GM20431 (cell line): ENCODE measurements at regions not wholly inside any gene's neighbourhood (a gene's known extent, or its start where the extent isn't known, plus 50 kb on each side); places are given as distances from the start of the nearest gene placed in this dataset.

Experiments used
- in situ Hi-C: fragments of 300-500 bp; cut with MseI, MboI; formaldehyde crosslinking; loops from one replicate; pipeline ENCODE4 v1.15.0; 2020; ENCODE audit warnings: low sequenced_read_pairs; ENCODE audit not compliant: unreplicated experiment

GRCh38 chr11:37747121-37747520, 1149.1 kb upstream of the RAG2 start:
- in situ Hi-C loops: no loop called here

DNA sequence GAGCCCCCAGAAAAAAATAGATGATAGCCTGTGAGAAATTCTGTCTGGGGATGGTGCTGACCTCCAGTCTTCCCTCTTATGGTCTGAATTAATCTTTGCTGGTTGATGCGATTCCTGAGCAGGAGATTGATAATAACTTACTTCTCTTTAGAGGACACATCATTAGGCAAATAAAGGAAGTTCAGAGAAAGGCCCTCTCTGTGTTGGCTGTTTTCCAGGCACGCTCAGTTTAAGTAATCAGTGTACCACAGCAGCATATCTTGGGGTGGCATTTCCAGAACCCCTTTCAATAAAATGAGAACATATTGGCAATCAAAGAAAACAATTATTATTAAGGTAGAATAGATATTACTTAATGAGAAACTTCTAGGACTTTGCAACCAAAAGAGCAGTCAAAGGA, 1129.3 kb upstream of the RAG2 start:
- in situ Hi-C loops: no loop called here

DNA sequence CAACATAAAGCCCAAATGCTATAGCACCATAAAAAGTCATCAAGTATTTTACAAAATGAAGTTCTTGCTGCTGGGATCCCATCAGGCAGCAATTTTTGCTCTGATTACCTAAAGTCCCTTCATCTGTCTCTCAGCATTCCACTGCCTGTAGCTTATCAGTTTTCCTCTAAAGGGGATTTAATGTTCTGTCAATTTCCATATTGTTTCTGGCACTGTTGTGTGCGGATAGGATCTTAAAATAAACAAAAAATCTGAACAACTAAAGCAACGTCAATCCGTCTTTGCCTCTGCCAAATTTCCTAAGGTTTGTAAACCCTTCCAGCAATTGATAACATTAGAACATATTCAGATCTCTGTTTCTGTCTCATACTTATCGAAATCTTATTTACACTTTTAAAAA, 1126.3 kb upstream of the RAG2 start:
- in situ Hi-C loops: no loop called here

DNA sequence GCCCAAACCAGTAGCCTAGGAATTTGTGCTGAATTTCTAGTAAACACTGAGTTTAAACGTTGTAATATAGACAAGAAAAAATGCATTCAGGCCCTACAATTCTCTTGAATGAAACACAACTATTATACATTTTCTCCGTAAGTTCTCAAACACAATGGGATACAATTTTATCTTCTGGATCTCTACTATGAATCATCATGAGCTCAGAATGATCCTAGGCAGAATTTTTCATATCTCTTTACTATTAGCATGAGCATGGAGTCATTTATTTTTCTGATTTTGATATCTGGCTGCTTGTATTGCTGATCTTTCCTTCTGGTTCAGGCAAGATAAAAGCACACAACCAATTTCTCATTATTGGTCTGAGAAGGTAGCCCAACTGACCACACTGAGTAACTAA, 1123.4 kb upstream of the RAG2 start:
- in situ Hi-C loops: no loop called here

DNA sequence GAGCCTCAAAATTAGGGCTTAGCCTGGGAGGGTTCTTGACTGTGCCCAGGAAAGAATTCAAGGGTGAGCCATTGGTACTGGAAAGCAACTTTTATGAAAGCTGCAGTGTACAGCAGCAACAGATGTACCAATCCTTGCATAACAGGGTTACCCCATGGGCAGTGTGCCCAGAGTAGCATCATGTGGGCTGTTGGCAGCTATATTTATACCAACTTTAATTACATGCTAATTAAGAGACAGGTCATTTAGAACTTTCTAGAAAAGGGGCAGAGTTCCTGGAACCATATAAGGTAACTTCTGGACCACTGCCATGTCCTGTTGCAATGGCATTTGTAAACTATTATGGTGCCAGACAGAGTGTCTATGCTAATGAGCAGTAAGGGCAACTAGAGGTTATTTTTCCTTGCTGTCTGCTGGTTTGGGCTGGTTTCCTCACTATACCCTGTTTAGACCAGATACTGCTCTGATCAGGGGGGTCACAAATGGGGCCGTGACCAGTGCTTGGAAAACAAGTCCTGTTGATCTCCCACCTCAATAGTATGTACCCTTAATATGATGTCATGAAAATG, 1120.5 kb upstream of the RAG2 start:
- in situ Hi-C loops: no loop called here

DNA sequence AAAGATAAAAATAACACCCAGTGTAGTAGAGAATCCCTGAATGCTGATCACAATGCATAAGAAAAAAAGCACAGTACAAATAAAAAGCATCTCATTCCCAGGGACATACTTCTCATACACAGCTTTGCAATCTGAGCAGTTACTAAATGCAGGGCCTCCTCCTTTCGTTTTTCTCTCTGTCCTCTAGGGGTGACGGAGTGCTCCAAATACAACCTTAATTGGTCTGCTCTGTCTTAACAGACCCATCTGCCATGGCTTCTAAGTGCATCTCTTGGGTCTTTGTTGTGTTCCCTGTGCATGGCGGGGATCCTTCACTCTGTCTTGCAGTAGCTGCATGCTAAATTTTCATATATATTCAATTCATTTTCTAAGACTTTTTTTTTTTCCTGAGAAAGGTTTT, 1114.2 kb upstream of the RAG2 start:
- in situ Hi-C loops: no loop called here

DNA sequence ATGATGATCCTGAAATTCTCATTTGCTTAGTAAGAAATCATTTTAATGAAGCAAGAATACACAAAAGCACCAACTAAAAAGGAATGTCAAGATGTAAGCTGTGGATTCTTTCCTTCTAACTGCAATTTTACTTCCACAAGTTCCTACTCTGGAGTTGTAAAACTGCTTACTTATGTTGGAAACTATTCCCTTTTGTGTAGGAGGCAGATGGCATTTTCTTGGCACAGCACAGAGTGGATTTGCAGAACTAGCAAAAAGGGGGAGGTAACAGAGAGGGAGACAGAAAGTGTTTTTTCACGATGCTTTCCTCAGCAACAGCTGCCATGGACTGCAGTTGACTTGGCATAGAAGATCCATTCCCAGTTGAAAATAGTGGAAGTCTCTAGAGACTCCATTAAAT, 1112.0 kb upstream of the RAG2 start:
- in situ Hi-C loops: no loop called here

DNA sequence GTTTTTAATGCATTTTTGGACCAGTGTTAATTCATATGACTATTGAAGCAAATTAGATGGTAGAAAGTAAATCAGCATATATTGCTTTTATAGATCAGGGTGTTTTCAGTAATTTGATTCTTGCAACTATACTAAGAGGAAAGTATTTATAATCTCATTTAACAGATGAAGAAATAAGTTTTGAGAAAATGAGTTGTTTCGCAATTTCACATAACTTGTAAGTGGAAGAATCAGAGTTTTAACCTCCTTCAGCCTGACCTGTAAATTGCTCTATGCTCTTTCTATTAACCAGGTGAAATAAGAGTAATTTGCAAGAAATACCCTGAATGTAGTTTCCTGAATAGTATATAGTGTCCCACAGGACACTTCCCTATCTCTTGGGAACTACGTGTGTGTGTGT, 1106.8 kb upstream of the RAG2 start:
- in situ Hi-C loops: no loop called here

- in situ Hi-C loops: no loop called here
These were observed 1101.6 kb upstream of the RAG2 start for GRCh38 chr11:37699644-37700043.

DNA sequence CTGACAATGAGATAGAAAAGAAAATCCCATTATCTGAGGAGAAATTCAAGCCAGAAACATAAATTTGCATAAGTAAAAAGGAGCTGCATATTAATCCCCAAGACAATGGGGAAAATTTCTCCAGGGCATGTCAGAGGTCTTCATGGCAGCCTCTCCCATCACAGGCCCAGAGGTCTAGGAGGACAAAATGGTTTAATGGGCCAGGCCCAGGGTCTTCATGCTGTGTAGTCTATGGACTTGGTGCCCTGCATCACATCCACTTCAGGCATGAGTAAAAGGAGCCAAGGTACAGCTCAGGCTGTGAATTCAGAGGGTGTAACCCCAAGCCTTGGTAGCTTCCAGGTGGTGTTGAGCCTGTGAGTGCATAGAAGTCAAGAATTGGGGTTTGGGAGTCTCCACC, 1097.2 kb upstream of the RAG2 start:
- in situ Hi-C loops: no loop called here

DNA sequence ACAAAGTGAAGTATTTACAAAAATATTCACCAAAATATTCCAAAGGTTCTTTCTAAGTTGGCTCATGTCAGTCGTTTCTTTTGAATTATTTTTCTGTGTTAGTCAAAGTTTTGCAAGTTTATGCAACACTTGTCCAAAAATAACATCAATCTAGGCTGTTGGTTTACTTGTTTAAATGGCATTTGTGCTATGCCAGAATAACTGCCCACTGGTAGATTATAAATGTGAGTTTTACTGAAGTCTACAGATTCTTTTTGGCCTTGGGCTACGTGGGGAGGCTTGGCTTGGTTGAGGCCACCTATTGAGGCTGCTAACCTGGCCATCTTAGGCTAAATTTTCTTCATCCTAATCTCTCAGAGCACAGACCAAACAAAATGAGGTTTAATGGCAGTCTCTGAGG, 1091.9 kb upstream of the RAG2 start:
- in situ Hi-C loops: no loop called here

- in situ Hi-C loops: no loop called here
These were observed 1090.4 kb upstream of the RAG2 start for GRCh38 chr11:37688456-37688855.

- in situ Hi-C loops: no loop called here
These were observed 1089.1 kb upstream of the RAG2 start for GRCh38 chr11:37687130-37687529.

DNA sequence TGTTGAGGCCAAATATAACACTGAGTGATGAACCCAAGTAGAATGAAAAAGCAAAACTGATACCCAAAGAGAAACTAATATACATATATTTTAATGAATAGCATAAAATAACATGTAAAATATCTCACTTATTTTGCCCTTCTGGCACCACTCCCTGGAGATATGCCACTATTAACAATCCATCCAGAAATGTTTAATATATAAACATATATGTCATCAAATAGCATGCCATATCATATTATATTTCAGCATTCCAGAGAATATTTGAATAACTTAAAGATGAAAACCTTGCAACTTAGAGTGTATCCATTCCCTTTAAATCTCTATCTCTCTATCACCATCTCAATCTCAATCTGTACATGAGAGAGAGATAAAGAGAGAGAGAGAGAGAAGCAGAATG, 1073.3 kb upstream of the RAG2 start:
- in situ Hi-C loops: no loop called here

DNA sequence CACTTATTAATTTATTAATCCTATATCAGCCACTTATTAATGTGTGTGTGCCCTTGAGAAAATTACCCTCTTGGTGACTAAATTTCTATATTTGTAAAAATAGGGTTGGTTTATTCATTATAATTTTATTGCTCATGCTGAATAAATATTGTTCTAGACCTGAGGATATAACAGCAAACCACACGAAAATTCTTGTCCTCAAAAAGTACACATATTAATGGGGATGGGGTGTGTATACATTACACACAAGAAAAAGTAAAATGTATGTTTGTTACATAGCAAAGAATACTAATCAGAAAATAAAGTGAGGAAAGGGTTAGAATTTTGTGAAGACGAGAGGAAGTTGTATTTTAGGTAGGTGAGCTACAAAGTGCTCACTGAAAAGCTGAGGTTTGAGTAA, 1068.9 kb upstream of the RAG2 start:
- in situ Hi-C loops: no loop called here

GRCh38 chr11:37657645-37658044, 1059.6 kb upstream of the RAG2 start:
- in situ Hi-C loops: no loop called here

GRCh38 chr11:37647767-37648166, 1049.7 kb upstream of the RAG2 start:
- in situ Hi-C loops: no loop called here

DNA sequence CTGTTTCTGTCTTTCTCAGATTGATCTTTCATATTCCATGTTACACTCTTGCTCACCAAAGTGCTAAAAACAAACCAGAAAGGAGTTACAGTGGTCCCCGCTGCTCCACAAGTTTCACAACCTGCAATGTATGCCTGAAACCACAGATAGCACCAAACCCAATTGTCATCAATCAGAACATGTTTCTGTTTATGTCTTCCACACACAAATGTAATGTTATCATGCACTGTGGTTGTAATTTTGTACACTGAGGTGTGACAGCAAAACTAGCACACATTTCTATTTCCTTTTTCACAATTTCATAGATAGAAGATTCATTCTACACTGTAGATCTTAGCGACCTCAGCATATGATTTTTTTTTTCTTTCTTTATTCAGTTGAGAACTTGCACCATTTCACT, 1045.9 kb upstream of the RAG2 start:
- in situ Hi-C loops: no loop called here

- in situ Hi-C loops: no loop called here
These were observed 1044.3 kb upstream of the RAG2 start for GRCh38 chr11:37642296-37642695.

- in situ Hi-C loops: no loop called here
These were observed 1034.7 kb upstream of the RAG2 start for GRCh38 chr11:37632748-37633147.

DNA sequence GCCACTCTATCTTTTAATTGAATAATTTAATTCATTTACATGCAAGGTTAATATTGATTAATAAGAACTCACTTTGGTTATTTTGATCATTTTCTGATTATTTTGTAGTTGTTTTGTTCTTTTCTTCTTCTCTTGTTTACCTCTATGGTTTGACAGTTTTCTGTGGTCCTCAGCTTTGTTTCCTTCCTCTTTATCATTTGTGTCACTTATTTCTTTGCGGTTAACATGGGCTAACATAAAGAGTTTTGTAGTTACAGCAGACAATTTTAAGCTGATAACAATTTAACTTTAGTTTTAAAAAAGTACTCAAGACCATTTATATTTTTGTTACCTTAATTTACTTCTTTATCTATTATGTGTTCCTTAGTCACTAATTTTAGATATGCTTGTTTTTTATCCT, 1032.8 kb upstream of the RAG2 start:
- in situ Hi-C loops: no loop called here

GRCh38 chr11:37623778-37624177, 1025.7 kb upstream of the RAG2 start:
- in situ Hi-C loops: no loop called here

GRCh38 chr11:37621662-37622061, 1023.6 kb upstream of the RAG2 start:
- in situ Hi-C loops: no loop called here
